Thoracic aorta (tissue), 2 donors: ENCODE measurements at regions not wholly inside any gene's neighbourhood (a gene's known extent, or its start where the extent isn't known, plus 50 kb on each side); places are given as distances from the start of the nearest gene placed in this dataset.

Source experiments
- ATAC-seq: fragments of 150-250 bp; one replicate; pipeline ENCODE4 v1.8.0; 2017; ENCODE audit warnings: low read depth; ENCODE audit not compliant: insufficient number of reproducible peaks, low FRiP score
- DNase-seq: peaks from one replicate; pipeline ENCODE4 v3.0.0-alpha.2; 2020; ENCODE audit warnings: low spot score
- H3K27ac ChIP-seq, 2 donors: fragments of 200-600 bp; sonication (generic); 1 replicate in 1 of 2; 2 replicates in 1 of 2; pipeline ENCODE4 v1.5.1; 2016; ENCODE audit warnings: mild to moderate bottlenecking in 2 of 2, moderate library complexity in 2 of 2
- H3K27me3 ChIP-seq: fragments of 200-600 bp; sonication (generic); replicated peaks from 2 replicates; pipeline ENCODE4 v1.6.0; 2016; ENCODE audit warnings: mild to moderate bottlenecking; ENCODE audit not compliant: insufficient read depth
- H3K36me3 ChIP-seq: fragments of 200-600 bp; sonication (generic); one replicate; pipeline ENCODE4 v1.5.1; 2016
- H3K4me1 ChIP-seq, 2 donors: fragments of 200-600 bp; sonication (generic); 1 replicate in 1 of 2; 2 replicates in 1 of 2; pipeline versions ENCODE4 v1.5.1 to v1.6.0; 2016; ENCODE audit warnings: low read depth in 2 of 2, mild to moderate bottlenecking in 1 of 2; ENCODE audit not compliant: control insufficient read depth in 1 of 2
- H3K4me3 ChIP-seq: fragments of 200-600 bp; sonication (generic); 2 replicates; pipeline ENCODE4 v1.5.1; 2016; ENCODE audit warnings: mild to moderate bottlenecking
- H3K9me3 ChIP-seq: fragments of 200-600 bp; sonication (generic); 2 replicates; pipeline ENCODE4 v1.5.1; 2016
- CTCF ChIP-seq: fragments of 200-600 bp; sonication (generic); IDR thresholded peaks from one replicate; pipeline ENCODE4 v1.5.1; 2019; ENCODE audit warnings: antibody characterized with exemption

GRCh38 chr20:7362601-7363000, 577.7 kb downstream of the HAO1 start:
- H3K9me3 ChIP-seq, result no peaks in the 10 kb centered on the region
- no peaks in the 10 kb centered on the region for H3K27me3 ChIP-seq
- H3K4me3 ChIP-seq, result no peak overlapping the region
- H3K36me3 ChIP-seq, result no peaks in the 10 kb centered on the region
- DNase-seq, result no peak
- no peak overlapping the region for H3K27ac ChIP-seq
- no peak for TF ChIP-seq CTCF
- ATAC-seq, result no peak
- H3K4me1 ChIP-seq, result no peaks in the 10 kb centered on the region

GRCh38 chr20:7366189-7366588, 574.1 kb downstream of the HAO1 start:
- DNase-seq, result no peak
- no peaks in the 10 kb centered on the region for H3K9me3 ChIP-seq
- H3K4me3 ChIP-seq, result no peak overlapping the region
- TF ChIP-seq CTCF, result no peak
- H3K27ac ChIP-seq, result no peak overlapping the region
- ATAC-seq, result no peak
- H3K27me3 ChIP-seq, result no peaks in the 10 kb centered on the region
- H3K4me1 ChIP-seq, result no peaks in the 10 kb centered on the region
- no peaks in the 10 kb centered on the region for H3K36me3 ChIP-seq

- no peaks in the 10 kb centered on the region for H3K36me3 ChIP-seq
- TF ChIP-seq CTCF, result no peak
- no peaks in the 10 kb centered on the region for H3K27me3 ChIP-seq
- H3K9me3 ChIP-seq, result no peaks in the 10 kb centered on the region
- no peak for DNase-seq
- H3K27ac ChIP-seq, result no peak overlapping the region
- no peak overlapping the region for H3K4me3 ChIP-seq
- ATAC-seq, result no peak
- H3K4me1 ChIP-seq, result no peaks in the 10 kb centered on the region
Measured at GRCh38 chr20:7371518-7372163, 568.6 kb downstream of the HAO1 start.

GRCh38 chr20:7375905-7376304, 564.4 kb downstream of the HAO1 start:
- no peak for TF ChIP-seq CTCF
- ATAC-seq, result no peak
- no peak for DNase-seq

GRCh38 chr20:7378864-7379605, 561.2 kb downstream of the HAO1 start:
- TF ChIP-seq CTCF, result no peak
- Histone ChIP-seq H3K36me3 (no peaks in the 10 kb centered on the region), H3K9me3 (no peaks in the 10 kb centered on the region), H3K27me3 (no peaks in the 10 kb centered on the region), H3K4me1 (no peaks in the 10 kb centered on the region), H3K4me3 (no peak overlapping the region), H3K27ac (no peak overlapping the region)
- ATAC-seq (no peak), DNase-seq (no peak)

More at GRCh38 chr20:7375905-7376304, 564.4 kb downstream of the HAO1 start:
- H3K27ac ChIP-seq, result no peak overlapping the region
- H3K9me3 ChIP-seq, result no peaks in the 10 kb centered on the region
- H3K27me3 ChIP-seq, result no peaks in the 10 kb centered on the region
- H3K4me3 ChIP-seq, result no peak overlapping the region
- H3K36me3 ChIP-seq, result no peaks in the 10 kb centered on the region
- H3K4me1 ChIP-seq, result no peaks in the 10 kb centered on the region
